ENCODE measurements at regions not wholly inside any gene's neighbourhood (a gene's known extent, or its start where the extent isn't known, plus 50 kb on each side); places are given as distances from the start of the nearest gene placed in this dataset.
"Not testable (repeated sequence)": the region's sequence is repeated elsewhere in the genome, so short reads cannot be mapped to it uniquely, and the experiment has no call there.

- Histone ChIP-seq H3K4me3 (ENCODE audit: low read depth in 1 of 2, low read length in 2 of 2) (no peak overlapping the region), H3K27me3 (ENCODE audit: control insufficient read depth in 1 of 2, insufficient read depth in 2 of 2, low read length in 2 of 2) (no peaks in the 10 kb centered on the region), H3K4me1 (ENCODE audit: control insufficient read depth in 2 of 2, insufficient read depth in 2 of 2, low read length in 1 of 2) (no peaks in the 10 kb centered on the region), H3K36me3 (ENCODE audit: control insufficient read depth in 2 of 2, insufficient read depth in 2 of 2, low read length in 1 of 2) (no peaks in the 10 kb centered on the region), H3K27ac (ENCODE audit: low read depth in 2 of 2, low read length in 1 of 2) (no peak overlapping the region), H3K9me3 (ENCODE audit: control insufficient read depth in 2 of 2, insufficient read depth in 1 of 2, low read depth in 1 of 2, low read length in 1 of 2) (no peaks in the 10 kb centered on the region)
- WGBS, 2 donors, result 90 to 92% methylated on average over 7 of the region's 7 CpGs
These were observed 169.8 kb upstream of the RPS23 start for GRCh38 chr5:82447913-82448312.

- Histone ChIP-seq H3K4me1 (ENCODE audit: control insufficient read depth in 2 of 2, insufficient read depth in 2 of 2, low read length in 1 of 2) (no peaks in the 10 kb centered on the region), H3K9me3 (ENCODE audit: control insufficient read depth in 2 of 2, insufficient read depth in 1 of 2, low read depth in 1 of 2, low read length in 1 of 2) (no peaks in the 10 kb centered on the region), H3K36me3 (ENCODE audit: control insufficient read depth in 2 of 2, insufficient read depth in 2 of 2, low read length in 1 of 2) (no peaks in the 10 kb centered on the region), H3K27me3 (ENCODE audit: control insufficient read depth in 1 of 2, insufficient read depth in 2 of 2, low read length in 2 of 2) (no peaks in the 10 kb centered on the region), H3K27ac (ENCODE audit: low read depth in 2 of 2, low read length in 1 of 2) (no peak overlapping the region), H3K4me3 (ENCODE audit: low read depth in 1 of 2, low read length in 2 of 2) (no peak overlapping the region)
These were observed 168.7 kb upstream of the RPS23 start for GRCh38 chr5:82446809-82447208.

- WGBS, 2 donors, result 67 to 70% methylated on average over 3 of the region's 3 CpGs
- H3K36me3 ChIP-seq (ENCODE audit: control insufficient read depth in 2 of 2, insufficient read depth in 2 of 2, low read length in 1 of 2), result no peaks in the 10 kb centered on the region
- no peaks in the 10 kb centered on the region for H3K9me3 ChIP-seq (ENCODE audit: control insufficient read depth in 2 of 2, insufficient read depth in 1 of 2, low read depth in 1 of 2, low read length in 1 of 2)
- H3K27me3 ChIP-seq (ENCODE audit: control insufficient read depth in 1 of 2, insufficient read depth in 2 of 2, low read length in 2 of 2), result no peaks in the 10 kb centered on the region
- H3K4me3 ChIP-seq (ENCODE audit: low read depth in 1 of 2, low read length in 2 of 2), result no peak overlapping the region
- no peaks in the 10 kb centered on the region for H3K4me1 ChIP-seq (ENCODE audit: control insufficient read depth in 2 of 2, insufficient read depth in 2 of 2, low read length in 1 of 2)
- H3K27ac ChIP-seq (ENCODE audit: low read depth in 2 of 2, low read length in 1 of 2), result no peak overlapping the region
These were observed 167.7 kb upstream of the RPS23 start for GRCh38 chr5:82445726-82446335.

GRCh38 chr5:82439750-82440445 lies 161.7 kb upstream of the RPS23 start:
- H3K27ac ChIP-seq (ENCODE audit: low read depth in 2 of 2, low read length in 1 of 2), result no peak overlapping the region
- H3K27me3 ChIP-seq (ENCODE audit: control insufficient read depth in 1 of 2, insufficient read depth in 2 of 2, low read length in 2 of 2), result no peaks in the 10 kb centered on the region
- H3K4me3 ChIP-seq (ENCODE audit: low read depth in 1 of 2, low read length in 2 of 2), result no peak overlapping the region
- WGBS, 2 donors, result 71 to 78% methylated on average over 4 of the region's 4 CpGs
- H3K4me1 ChIP-seq (ENCODE audit: control insufficient read depth in 2 of 2, insufficient read depth in 2 of 2, low read length in 1 of 2), result no peaks in the 10 kb centered on the region
- no peaks in the 10 kb centered on the region for H3K36me3 ChIP-seq (ENCODE audit: control insufficient read depth in 2 of 2, insufficient read depth in 2 of 2, low read length in 1 of 2)
- H3K9me3 ChIP-seq (ENCODE audit: control insufficient read depth in 2 of 2, insufficient read depth in 1 of 2, low read depth in 1 of 2, low read length in 1 of 2), result no peaks in the 10 kb centered on the region

- H3K4me1 ChIP-seq (ENCODE audit: control insufficient read depth in 2 of 2, insufficient read depth in 2 of 2, low read length in 1 of 2); H3K27me3 ChIP-seq (ENCODE audit: control insufficient read depth in 1 of 2, insufficient read depth in 2 of 2, low read length in 2 of 2); H3K9me3 ChIP-seq (ENCODE audit: control insufficient read depth in 2 of 2, insufficient read depth in 1 of 2, low read depth in 1 of 2, low read length in 1 of 2); H3K36me3 ChIP-seq (ENCODE audit: control insufficient read depth in 2 of 2, insufficient read depth in 2 of 2, low read length in 1 of 2); H3K4me3 ChIP-seq (ENCODE audit: low read depth in 1 of 2, low read length in 2 of 2); H3K27ac ChIP-seq (ENCODE audit: low read depth in 2 of 2, low read length in 1 of 2): not testable (repeated sequence)
- 77 to 85% methylated on average over 4 of the region's 4 CpGs for WGBS, 2 donors
These were observed 159.4 kb upstream of the RPS23 start for GRCh38 chr5:82437565-82437964.

DNA sequence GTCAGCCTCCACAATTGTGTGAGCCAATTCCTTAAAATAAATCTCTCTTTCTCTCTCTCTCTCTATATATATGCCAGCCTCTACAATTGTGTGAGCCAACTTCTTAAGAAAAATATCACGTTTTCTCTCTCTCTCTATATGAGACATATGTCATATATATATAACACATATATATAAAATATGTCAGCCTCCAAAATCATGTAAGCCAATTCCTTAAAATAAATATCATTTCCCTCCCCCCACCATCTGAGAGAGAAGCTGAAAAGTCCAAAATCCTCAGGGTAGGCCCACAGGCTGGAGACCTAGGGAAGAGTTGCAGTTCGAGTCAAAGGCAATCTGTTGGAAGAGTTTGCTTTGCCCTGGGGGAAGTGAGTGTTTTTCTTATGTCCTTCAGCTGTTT lies 158.1 kb upstream of the RPS23 start:
- H3K4me3 ChIP-seq (ENCODE audit: low read depth in 1 of 2, low read length in 2 of 2), result no peak overlapping the region
- no peaks in the 10 kb centered on the region for H3K27me3 ChIP-seq (ENCODE audit: control insufficient read depth in 1 of 2, insufficient read depth in 2 of 2, low read length in 2 of 2)
- no peaks in the 10 kb centered on the region for H3K9me3 ChIP-seq (ENCODE audit: control insufficient read depth in 2 of 2, insufficient read depth in 1 of 2, low read depth in 1 of 2, low read length in 1 of 2)
- H3K36me3 ChIP-seq (ENCODE audit: control insufficient read depth in 2 of 2, insufficient read depth in 2 of 2, low read length in 1 of 2), result no peaks in the 10 kb centered on the region
- 55 to 67% methylated on average over 2 of the region's 2 CpGs for WGBS, 2 donors
- H3K27ac ChIP-seq (ENCODE audit: low read depth in 2 of 2, low read length in 1 of 2), result no peak overlapping the region
- H3K4me1 ChIP-seq (ENCODE audit: control insufficient read depth in 2 of 2, insufficient read depth in 2 of 2, low read length in 1 of 2), result no peaks in the 10 kb centered on the region

DNA sequence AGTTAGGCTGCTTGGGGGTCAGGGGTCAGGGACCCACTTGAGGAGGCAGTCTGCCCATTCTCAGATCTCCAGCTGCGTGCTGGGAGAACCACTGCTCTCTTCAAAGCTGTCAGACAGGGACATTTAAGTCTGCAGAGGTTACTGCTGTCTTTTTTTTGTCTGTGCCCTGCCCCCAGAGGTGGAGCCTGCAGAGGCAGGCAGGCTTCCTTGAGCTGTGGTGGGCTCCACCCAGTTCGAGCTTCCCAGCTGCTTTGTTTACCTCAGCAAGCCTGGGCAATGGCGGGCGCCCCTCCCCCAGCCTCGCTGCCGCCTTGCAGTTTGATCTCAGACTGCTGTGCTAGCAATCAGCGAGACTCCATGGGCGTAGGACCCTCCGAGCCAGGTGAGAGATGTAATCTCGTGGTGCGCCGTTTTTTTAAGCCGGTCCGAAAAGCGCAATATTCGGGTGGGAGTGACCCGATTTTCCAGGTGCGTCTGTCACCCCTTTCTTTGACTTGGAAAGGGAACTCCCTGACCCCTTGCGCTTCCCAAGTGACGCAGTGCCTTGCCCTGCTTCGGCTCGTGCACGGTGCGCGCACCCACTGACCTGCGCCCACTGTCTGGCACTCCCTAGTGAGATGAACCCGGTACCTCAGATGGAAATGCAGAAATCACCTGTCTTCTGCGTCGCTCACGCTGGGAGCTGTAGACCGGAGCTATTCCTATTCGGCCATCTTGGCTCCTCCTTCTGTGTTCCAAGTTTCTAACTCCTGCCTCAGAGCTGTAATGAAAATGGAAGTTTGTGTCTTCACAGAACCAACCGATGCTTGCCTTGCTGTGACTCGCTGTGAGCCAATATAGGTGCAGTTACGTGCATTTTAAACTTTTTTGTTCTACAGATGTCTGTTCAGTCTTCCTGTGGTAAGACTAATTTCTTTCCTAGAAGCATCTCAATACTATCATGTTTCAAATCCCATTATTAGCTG lies 156.8 kb upstream of the RPS23 start:
- WGBS, 2 donors, result 87 to 89% methylated on average over 25 to 31 of the region's 35 CpGs
- not testable (repeated sequence) for H3K4me3 ChIP-seq (ENCODE audit: low read depth in 1 of 2, low read length in 2 of 2); H3K27ac ChIP-seq (ENCODE audit: low read depth in 2 of 2, low read length in 1 of 2)

GRCh38 chr5:82426464-82427154 lies 148.5 kb upstream of the RPS23 start:
- H3K36me3 ChIP-seq (ENCODE audit: control insufficient read depth in 2 of 2, insufficient read depth in 2 of 2, low read length in 1 of 2), result no peaks in the 10 kb centered on the region
- H3K9me3 ChIP-seq (ENCODE audit: control insufficient read depth in 2 of 2, insufficient read depth in 1 of 2, low read depth in 1 of 2, low read length in 1 of 2), result no peaks in the 10 kb centered on the region
- no peak overlapping the region for H3K27ac ChIP-seq (ENCODE audit: low read depth in 2 of 2, low read length in 1 of 2)
- H3K4me3 ChIP-seq (ENCODE audit: low read depth in 1 of 2, low read length in 2 of 2), result no peak overlapping the region
- WGBS, 2 donors, result 71 to 76% methylated on average over 4 of the region's 4 CpGs
- no peaks in the 10 kb centered on the region for H3K27me3 ChIP-seq (ENCODE audit: control insufficient read depth in 1 of 2, insufficient read depth in 2 of 2, low read length in 2 of 2)
- H3K4me1 ChIP-seq (ENCODE audit: control insufficient read depth in 2 of 2, insufficient read depth in 2 of 2, low read length in 1 of 2), result peaks cover 0 to 5% of the 10 kb centered on the region in 2 donors

More for the DNA sequence above, 156.8 kb upstream of the RPS23 start:
- H3K27me3 ChIP-seq (ENCODE audit: control insufficient read depth in 1 of 2, insufficient read depth in 2 of 2, low read length in 2 of 2); H3K36me3 ChIP-seq (ENCODE audit: control insufficient read depth in 2 of 2, insufficient read depth in 2 of 2, low read length in 1 of 2); H3K4me1 ChIP-seq (ENCODE audit: control insufficient read depth in 2 of 2, insufficient read depth in 2 of 2, low read length in 1 of 2); H3K9me3 ChIP-seq (ENCODE audit: control insufficient read depth in 2 of 2, insufficient read depth in 1 of 2, low read depth in 1 of 2, low read length in 1 of 2): not testable (repeated sequence)

GRCh38 chr5:82425591-82425990 lies 147.4 kb upstream of the RPS23 start:
- WGBS, 2 donors, result 35 to 42% methylated on average over 3 of the region's 3 CpGs
- Histone ChIP-seq H3K27ac (ENCODE audit: low read depth in 2 of 2, low read length in 1 of 2) (no peak overlapping the region), H3K9me3 (ENCODE audit: control insufficient read depth in 2 of 2, insufficient read depth in 1 of 2, low read depth in 1 of 2, low read length in 1 of 2) (no peaks in the 10 kb centered on the region), H3K4me3 (ENCODE audit: low read depth in 1 of 2, low read length in 2 of 2) (no peak overlapping the region), H3K27me3 (ENCODE audit: control insufficient read depth in 1 of 2, insufficient read depth in 2 of 2, low read length in 2 of 2) (no peaks in the 10 kb centered on the region), H3K36me3 (ENCODE audit: control insufficient read depth in 2 of 2, insufficient read depth in 2 of 2, low read length in 1 of 2) (no peaks in the 10 kb centered on the region), H3K4me1 (ENCODE audit: control insufficient read depth in 2 of 2, insufficient read depth in 2 of 2, low read length in 1 of 2) (peaks cover 0 to 5% of the 10 kb centered on the region in 2 donors)
